GM19035 (cell line): ENCODE measurements at regions not wholly inside any gene's neighbourhood (a gene's known extent, or its start where the extent isn't known, plus 50 kb on each side); places are given as distances from the start of the nearest gene placed in this dataset.

ENCODE experiments used
- ATAC-seq: cut with Tn5 transposase; IDR thresholded peaks from one replicate; pipeline ENCODE4 v1.9.1; 2021; ENCODE audit not compliant: unreplicated experiment

DNA sequence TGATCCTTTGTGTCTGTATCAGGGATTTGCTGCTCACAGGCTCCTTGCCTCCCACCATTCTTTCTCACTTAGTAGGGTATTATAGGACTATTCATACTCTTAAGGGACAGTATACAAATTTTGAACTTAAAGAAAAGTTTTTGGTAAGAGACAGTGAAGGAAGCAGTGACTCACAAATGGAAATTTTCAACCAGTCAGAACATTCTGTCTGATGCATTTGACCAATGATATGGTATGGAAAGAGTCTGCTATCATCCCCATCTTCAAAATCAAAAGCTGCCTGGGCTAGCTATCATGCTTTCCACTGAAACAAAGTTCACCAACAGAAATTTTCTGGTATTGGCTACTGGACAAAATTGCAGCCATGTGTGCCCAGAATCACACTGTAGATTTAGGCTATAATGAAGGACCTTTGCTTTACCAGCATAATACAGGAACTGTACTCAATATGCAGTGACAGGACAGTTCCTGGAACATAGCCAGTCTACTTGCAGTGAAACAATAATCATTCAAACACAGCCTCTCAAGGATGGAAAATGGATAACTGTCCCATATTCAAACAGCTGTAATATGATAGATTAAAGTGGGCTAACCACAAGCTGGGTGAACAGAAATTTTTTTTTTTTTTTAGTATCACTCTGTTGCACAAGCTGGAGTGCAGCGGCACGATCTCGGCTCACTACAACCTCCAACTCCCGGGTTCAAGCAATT, 109.0 kb upstream of the ACSL4 start:
- no peak for ATAC-seq

DNA sequence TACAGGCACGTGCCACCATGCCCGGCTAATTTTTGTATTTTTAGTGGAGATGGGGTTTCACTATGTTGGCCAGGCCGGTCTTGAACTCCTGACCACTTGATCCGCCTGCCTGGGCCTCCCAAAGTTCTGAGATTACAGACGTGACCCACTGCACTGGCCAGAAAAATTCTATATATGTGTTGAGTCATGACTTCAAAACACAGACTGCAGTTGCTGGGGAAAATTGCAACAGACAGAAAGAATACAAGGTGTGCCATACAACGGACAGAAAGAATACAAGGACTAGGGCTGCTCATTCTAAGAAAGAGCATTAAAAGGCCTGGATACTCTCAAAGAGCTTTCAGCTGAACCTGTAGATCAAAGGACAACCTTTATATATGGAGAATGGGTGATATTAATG, 109.6 kb upstream of the ACSL4 start:
- no peak for ATAC-seq

DNA sequence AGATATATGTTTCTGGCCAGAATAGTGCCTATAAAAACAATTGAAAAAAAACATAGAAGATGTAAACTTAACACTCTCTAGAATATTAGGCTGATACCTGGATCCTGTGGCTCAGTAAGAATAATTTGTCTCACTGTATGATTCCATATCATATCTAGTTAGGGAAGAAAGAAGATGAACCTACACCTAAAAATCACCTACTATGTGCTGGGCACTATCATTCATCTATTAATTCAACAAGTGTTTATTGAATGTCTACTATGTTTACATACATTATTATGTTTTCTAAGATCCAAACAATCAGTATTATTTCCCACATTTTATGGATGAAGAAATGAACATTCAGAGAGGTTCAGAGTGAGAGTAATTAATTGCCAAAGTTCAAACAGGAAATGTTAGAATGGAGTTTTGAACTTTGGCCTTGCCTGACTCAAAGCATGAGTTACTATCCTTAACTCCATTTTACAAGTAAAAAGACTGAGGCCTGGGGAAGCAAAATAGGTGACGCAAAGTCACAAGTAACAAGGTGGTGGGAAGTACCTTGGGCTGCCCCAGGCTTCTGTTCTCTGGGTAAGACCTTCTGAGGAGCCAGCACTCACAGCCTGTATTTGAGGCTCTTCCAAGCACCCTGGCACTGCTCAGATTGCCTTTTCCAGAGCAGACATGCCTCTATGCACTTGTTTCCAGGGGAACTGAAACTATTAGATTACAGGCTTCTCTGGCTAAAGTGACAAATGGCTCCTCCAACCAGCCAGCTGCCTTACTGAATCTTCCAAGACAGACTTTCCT, 111.1 kb upstream of the ACSL4 start:
- no peak for ATAC-seq

- no peak for ATAC-seq
These were observed 111.9 kb upstream of the ACSL4 start for GRCh38 chrX:109844986-109845385.

- no peak for ATAC-seq
These were observed 112.9 kb upstream of the ACSL4 start for GRCh38 chrX:109845996-109846395.

DNA sequence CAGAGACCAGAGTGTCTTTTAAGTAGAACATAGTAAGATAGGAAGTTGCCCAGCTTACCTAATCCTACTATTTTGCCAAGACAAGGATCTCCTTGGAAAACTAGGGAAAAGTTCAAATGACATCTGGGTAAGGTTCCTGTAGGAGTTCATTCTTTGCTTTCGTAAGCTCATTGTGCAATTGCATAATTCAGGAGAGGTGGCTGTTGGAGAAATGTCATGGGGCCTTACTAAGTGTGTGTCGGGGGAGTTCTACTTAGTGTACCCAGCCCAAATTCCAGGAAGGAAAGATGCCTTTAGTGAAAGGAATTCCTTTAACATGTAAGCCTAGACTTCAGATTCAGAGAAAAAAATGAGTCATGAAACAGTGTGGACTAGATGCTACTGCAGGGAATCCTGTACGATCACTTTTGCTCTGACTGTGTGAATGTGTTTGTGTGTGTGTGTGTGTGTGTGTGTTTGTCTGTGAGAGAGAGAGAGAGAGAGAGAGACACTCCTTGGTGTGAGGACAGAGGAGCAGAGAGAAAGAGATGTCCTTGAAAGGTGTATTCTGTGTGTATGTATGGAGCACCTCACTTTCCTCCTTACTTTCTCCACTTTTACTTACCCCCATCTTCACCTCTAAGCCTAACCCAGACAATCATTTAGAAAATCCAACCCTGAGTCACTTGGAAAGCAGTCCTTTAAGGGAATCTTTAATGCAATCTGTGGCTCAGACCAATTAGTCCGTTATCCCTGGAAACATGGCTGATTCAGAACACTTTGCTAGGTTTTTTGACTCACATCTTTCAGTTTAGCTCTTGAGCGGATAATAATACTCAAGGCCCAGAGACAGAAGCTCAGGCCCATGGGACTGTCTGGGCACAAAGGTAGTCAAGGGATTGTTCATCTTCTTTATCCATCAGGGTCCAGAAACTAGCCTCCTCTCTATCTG, 114.5 kb upstream of the ACSL4 start:
- no peak for ATAC-seq

DNA sequence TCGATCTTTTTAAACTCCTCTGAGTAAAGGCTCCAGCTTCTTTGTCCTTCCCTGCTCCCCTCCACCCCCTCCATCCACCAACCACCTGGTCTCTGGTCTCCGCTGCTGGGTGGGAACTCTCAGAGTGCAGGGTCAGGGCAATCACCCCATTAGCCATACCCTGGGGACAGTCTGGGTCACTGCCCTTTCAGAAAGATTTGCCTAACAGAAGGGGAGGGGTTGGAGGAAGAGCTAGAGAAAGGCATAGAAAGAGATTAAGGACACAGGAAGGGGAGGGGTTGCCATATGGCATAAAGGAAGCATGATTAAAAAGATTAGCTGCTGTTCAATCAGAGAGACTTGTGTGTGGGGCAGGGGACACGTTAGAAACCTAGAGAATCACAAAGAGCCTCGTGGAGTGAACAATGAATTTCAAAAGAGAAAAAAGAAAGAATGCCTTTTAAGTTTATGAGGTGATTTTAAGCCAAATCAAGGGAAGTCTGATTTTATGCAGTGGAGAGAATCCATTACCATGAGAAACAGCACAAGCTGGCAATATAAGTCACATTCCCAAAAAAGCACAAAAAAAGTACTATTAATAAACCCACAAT, 115.5 kb upstream of the ACSL4 start:
- peak; percentile 80 for ATAC-seq

GRCh38 chrX:109854096-109854495, 121.0 kb upstream of the ACSL4 start:
- no peak for ATAC-seq

- no peak for ATAC-seq
These were observed 122.4 kb upstream of the ACSL4 start for GRCh38 chrX:109855501-109855900.

DNA sequence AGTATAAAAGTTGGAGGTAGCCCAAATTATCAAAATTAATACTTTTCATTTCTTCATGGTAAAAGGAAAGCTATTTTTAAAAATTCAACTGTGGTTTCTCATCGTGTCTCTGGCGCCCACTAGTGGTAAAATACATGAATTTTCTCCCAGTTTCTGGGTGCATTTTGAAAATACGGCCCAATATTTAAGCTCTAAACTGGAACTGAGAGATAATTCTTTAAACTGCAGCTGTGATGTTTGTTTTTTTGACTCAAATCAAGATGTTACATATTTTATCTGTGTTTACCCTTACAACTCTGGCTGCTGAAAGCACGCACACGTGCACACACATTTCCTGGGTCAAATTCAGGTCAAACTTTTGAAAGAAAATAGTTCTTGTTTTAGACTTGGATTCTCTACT, 123.9 kb upstream of the ACSL4 start:
- no peak for ATAC-seq

DNA sequence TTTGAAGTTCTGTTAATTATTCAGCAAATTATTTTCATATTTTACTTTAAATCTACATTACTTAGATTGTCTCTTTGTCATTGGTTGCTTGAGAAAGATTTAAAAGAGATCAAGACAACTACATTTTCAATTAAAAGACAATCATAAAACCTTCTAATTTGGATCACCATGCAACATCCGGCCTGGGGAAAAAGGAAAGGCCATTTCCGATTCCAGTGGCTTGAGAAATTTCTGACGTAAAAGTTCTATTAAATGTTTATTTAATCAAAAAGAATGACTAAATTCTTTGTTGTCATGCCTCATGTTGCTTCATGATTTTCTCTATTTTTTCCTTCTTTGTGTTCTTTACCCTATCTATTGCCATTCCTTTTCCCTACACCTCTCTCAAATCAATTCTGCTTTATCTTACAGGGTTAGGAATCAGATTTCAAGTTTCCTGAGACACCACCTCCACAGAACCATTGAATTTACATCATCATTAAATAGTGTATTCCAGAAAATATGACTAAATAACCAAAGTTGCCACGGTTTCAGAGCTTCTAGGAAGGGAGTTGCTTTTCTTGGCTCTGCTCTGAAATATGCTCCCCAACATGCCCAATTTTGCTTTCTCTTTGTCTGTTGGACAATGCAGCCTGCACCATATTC, 124.6 kb upstream of the ACSL4 start:
- no peak for ATAC-seq

DNA sequence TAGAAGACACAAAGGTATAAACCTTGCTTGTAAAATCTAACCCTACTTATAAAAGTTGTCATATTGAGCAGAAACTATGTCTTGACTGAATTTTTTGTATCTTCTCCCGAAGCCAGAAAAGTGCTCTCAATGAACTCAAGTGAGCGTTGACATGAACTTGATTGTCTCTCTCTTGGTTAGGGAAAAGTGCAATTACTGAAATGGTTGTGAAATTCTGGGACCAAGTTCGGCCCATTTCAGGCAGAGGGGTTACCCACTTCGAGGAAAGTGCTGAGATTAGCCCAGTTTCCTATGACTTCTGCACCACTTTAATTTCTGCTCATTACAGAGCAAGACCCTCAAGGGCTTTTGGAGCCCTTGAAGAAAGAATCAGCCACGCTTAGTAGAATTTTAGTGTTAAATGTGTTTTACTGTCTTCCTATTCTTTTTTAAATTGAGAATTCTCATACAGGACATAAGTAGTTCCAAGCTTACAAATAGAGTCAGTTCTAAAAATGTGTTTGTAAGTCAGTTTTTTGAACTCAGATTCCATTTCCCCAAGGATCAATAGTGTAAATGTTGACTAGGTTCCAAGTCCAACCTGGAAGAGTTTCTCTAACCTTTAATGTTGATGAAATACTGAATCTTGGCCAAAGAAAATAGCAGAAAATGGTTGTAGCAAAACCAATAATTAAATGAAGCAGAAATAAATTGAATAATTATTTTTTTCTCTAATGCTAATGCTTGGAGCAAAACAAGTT, 125.7 kb upstream of the ACSL4 start:
- no peak for ATAC-seq

- no peak for ATAC-seq
These were observed 126.6 kb upstream of the ACSL4 start for GRCh38 chrX:109859651-109860050.

GRCh38 chrX:109862433-109862832, 129.4 kb upstream of the ACSL4 start:
- ATAC-seq, result no peak

GRCh38 chrX:109863811-109864210, 130.8 kb upstream of the ACSL4 start:
- no peak for ATAC-seq

DNA sequence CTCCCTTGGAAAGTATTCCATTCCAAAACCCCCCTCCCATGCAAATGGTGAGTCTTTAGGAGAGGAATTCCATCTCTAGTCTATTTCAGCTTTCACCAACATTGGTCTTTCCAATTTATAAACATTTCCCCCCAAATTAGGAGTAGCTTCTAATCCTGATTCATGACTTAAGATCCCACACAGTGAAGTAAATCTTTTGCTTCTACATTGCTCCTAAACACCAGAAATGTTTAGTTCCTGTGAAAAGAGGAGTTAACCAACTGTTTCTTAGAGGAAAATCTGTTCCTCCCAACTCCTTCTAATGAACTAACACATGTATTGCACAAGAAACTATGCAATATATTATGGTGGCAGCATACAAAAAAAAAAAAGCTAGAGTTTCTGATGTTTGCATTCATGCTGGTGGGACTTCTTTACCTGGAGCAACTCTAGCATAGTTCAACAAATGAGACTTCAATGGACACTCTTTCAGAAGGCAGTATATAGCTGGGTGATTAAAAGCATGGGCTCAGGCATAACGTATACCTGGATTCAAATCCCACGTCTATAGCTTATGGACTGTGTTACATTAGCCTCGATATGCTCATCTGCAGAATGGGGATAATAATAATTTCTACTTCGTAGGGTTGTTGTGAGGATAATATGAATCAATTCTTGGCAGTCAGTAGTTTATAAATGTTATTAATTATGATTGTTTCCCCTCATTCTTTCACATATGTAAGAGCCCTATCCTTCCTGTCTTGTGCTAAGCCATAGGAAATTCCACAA, 131.6 kb upstream of the TMEM164 start:
- no peak for ATAC-seq

- ATAC-seq, result no peak
These were observed 130.7 kb upstream of the TMEM164 start for GRCh38 chrX:109872021-109872732.

GRCh38 chrX:109873574-109873973, 129.3 kb upstream of the TMEM164 start:
- no peak for ATAC-seq

DNA sequence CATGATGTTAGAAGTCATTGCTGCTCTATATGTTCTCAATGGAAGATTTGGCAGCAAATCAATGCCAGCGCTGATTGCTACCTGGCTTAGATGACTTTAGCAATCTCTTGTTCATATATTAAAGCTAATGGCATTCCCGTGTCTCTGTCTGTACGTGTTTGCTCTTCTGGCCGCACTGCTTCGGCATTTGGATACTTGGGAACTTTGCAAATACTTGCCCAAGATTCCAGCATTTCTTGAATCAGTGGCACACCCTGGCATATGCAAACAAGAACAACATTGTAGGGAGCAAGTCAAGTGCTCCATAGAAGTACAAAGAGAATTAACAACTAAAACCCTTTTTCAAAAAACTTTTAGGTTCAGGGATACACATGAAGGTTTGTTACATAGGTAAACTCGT, 128.9 kb upstream of the TMEM164 start:
- ATAC-seq, result no peak
